ENCODE measurements at regions not wholly inside any gene's neighbourhood (a gene's known extent, or its start where the extent isn't known, plus 50 kb on each side); places are given as distances from the start of the nearest gene placed in this dataset.

DNA sequence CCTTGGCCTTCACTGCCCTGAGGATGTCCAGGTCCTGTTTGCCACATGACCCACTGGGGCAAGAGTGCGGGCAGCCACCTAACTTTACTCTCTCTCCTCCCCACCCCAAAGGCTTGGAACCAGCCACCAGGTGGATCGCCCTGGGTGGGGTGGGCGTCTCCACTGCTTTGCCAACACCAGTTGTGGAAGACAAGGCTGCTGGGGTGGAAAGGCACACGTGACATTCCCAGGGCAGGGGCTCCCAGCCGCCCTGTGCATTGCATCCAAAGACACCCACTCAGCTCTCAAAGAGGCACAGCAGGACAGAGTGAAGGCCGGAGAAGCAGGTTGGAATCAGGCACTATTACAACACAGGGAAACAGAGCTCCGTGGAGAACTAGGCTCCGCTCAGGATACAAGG, 162.2 kb downstream of the OLFM1 start:
- TF ChIP-seq GATA3 (IDR thresholded peaks at IDR 0.05; ENCODE audit: low read depth, low read length) (no peak), GATA2 (IDR thresholded peaks at IDR 0.05; ENCODE audit: low read depth, low read length) (no peak)
